ENCODE measurements at regions not wholly inside any gene's neighbourhood (a gene's known extent, or its start where the extent isn't known, plus 50 kb on each side); places are given as distances from the start of the nearest gene placed in this dataset.

GRCh38 chr3:139774560-139775302 lies 97.0 kb upstream of the NMNAT3 start:
- no peaks in the 10 kb centered on the region for H3K4me1 Mint-ChIP-seq
- no peak overlapping the region for H3K27ac Mint-ChIP-seq
- Histone ChIP-seq H3K9me3 (ENCODE audit: control extremely low read depth in 1 of 3, control insufficient read depth in 2 of 3, insufficient read depth in 1 of 3, low read length in 2 of 3) (no peaks in the 10 kb centered on the region), H3K27ac (ENCODE audit: low read length in 2 of 2) (no peak overlapping the region), H3K9ac (ENCODE audit: low read length) (no peak overlapping the region), H3K4me1 (ENCODE audit: control insufficient read depth in 2 of 2, insufficient read depth in 2 of 2, low read length in 2 of 2) (no peaks in the 10 kb centered on the region), H3K4me3 (ENCODE audit: control extremely low read depth in 1 of 5, extremely low read depth in 1 of 5, insufficient read depth in 1 of 5, low read depth in 2 of 5, low read length in 4 of 5) (no peak overlapping the region), H4K20me1 (ENCODE audit: control insufficient read depth, insufficient read depth, low read length, poor library complexity, severe bottlenecking) (no peaks in the 10 kb centered on the region), H3K4me2 (replicated peaks; ENCODE audit: low read depth, low read length, poor library complexity, severe bottlenecking) (no peak overlapping the region), H3K79me2 (ENCODE audit: control insufficient read depth, insufficient read depth, low read length) (no peaks in the 10 kb centered on the region), H2AFZ (ENCODE audit: insufficient read depth, low read depth, low read length, poor library complexity, severe bottlenecking) (no peak overlapping the region), H3K36me3 (replicated peaks in 1 of 2; ENCODE audit: control extremely low read depth in 1 of 2, control insufficient read depth in 1 of 2, extremely low read depth in 1 of 2, insufficient read depth in 2 of 2, low read length in 1 of 2) (no peaks in the 10 kb centered on the region), H3K27me3 (replicated peaks in 1 of 4; ENCODE audit: control extremely low read depth in 1 of 4, control insufficient read depth in 3 of 4, insufficient read depth in 4 of 4, low read length in 3 of 4) (no peaks in the 10 kb centered on the region)
- H3K4me3 Mint-ChIP-seq = no peak overlapping the region
- H3K9me3 Mint-ChIP-seq (ENCODE audit: insufficient read depth) = no peaks in the 10 kb centered on the region
- POLR2A ChIA-PET = no interaction called here
- WGBS (ENCODE audit: insufficient coverage) = 43% methylated on average over 4 of the region's 7 CpGs
- intact Hi-C loops (cut with micrococcal nuclease) = no loop called here
- TF ChIP-seq CTCF (IDR thresholded peaks at IDR 0.05) (no peak), EZH2 (IDR thresholded peaks at IDR 0.05; ENCODE audit: borderline replicate concordance, insufficient read depth, low read depth, low read length, poor library complexity, severe bottlenecking) (no peak)
- CTCF ChIA-PET = no interaction called here
- peaks cover 8% of the 10 kb centered on the region for H3K27me3 Mint-ChIP-seq
- DNase-seq (no peak), ATAC-seq (ENCODE audit: low read depth) (no peak)

- no peak for ATAC-seq (ENCODE audit: low read depth)
- CTCF ChIA-PET = no interaction called here
These were observed 95.0 kb upstream of the NMNAT3 start for GRCh38 chr3:139772539-139773500.

More at GRCh38 chr3:139772539-139773500, 95.0 kb upstream of the NMNAT3 start:
- Mint-ChIP-seq H3K9me3 (ENCODE audit: insufficient read depth) (no peaks in the 10 kb centered on the region), H3K4me3 (no peak overlapping the region), H3K27ac (no peak overlapping the region), H3K27me3 (peaks cover 8% of the 10 kb centered on the region), H3K4me1 (no peaks in the 10 kb centered on the region)
- H3K4me3 ChIP-seq (ENCODE audit: control extremely low read depth in 1 of 5, extremely low read depth in 1 of 5, insufficient read depth in 1 of 5, low read depth in 2 of 5, low read length in 4 of 5) = no peak overlapping the region
- no peaks in the 10 kb centered on the region for H3K4me1 ChIP-seq (ENCODE audit: control insufficient read depth in 2 of 2, insufficient read depth in 2 of 2, low read length in 2 of 2)
- no peaks in the 10 kb centered on the region for H3K9me3 ChIP-seq (ENCODE audit: control extremely low read depth in 1 of 3, control insufficient read depth in 2 of 3, insufficient read depth in 1 of 3, low read length in 2 of 3)
- H3K4me2 ChIP-seq (replicated peaks; ENCODE audit: low read depth, low read length, poor library complexity, severe bottlenecking) = no peak overlapping the region
- H3K36me3 ChIP-seq (replicated peaks in 1 of 2; ENCODE audit: control extremely low read depth in 1 of 2, control insufficient read depth in 1 of 2, extremely low read depth in 1 of 2, insufficient read depth in 2 of 2, low read length in 1 of 2) = no peaks in the 10 kb centered on the region
- H4K20me1 ChIP-seq (ENCODE audit: control insufficient read depth, insufficient read depth, low read length, poor library complexity, severe bottlenecking) = no peaks in the 10 kb centered on the region
- 17% methylated on average over 1 of the region's 7 CpGs for WGBS (ENCODE audit: insufficient coverage)
- DNase-seq = no peak
- intact Hi-C loops (cut with micrococcal nuclease) = no loop called here
- H3K9ac ChIP-seq (ENCODE audit: low read length) = no peak overlapping the region
- no peak for TF ChIP-seq CTCF (IDR thresholded peaks at IDR 0.05)
- no peak for TF ChIP-seq EZH2 (IDR thresholded peaks at IDR 0.05; ENCODE audit: borderline replicate concordance, insufficient read depth, low read depth, low read length, poor library complexity, severe bottlenecking)
- POLR2A ChIA-PET = no interaction called here
- H3K79me2 ChIP-seq (ENCODE audit: control insufficient read depth, insufficient read depth, low read length) = no peaks in the 10 kb centered on the region
- H3K27ac ChIP-seq (ENCODE audit: low read length in 2 of 2) = no peak overlapping the region
- H2AFZ ChIP-seq (ENCODE audit: insufficient read depth, low read depth, low read length, poor library complexity, severe bottlenecking) = no peak overlapping the region
- no peaks in the 10 kb centered on the region for H3K27me3 ChIP-seq (replicated peaks in 1 of 4; ENCODE audit: control extremely low read depth in 1 of 4, control insufficient read depth in 3 of 4, insufficient read depth in 4 of 4, low read length in 3 of 4)
